ENCODE measurements at regions not wholly inside any gene's neighbourhood (a gene's known extent, or its start where the extent isn't known, plus 50 kb on each side); places are given as distances from the start of the nearest gene placed in this dataset.

DNA sequence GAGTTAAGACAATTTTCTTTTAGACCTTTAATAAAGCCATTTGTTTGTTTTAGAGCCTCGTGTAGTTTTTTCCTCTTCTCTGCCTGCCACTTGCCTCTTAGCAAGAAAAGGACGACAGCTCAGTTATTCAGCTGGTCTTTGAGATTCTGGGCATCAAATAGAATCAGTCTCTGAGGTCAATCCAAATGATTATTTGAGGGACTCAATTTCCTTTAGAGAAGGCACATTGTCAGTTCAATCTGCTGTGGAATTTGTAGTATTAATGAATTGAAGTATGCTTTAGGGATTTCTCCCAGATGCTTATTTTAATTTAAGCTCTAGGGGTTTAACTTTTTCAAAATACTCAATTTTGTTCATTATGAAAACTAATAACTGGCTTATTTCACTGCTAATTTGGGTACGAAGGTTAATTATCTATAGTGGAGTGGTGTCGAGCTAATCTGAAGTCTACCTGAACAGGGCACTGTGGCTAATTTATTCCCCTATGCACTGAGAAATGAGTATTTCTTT is 841.2 kb upstream of the AUTS2 start:
- TF ChIP-seq EP300 (IDR thresholded peaks at IDR 0.05), result no peak
- TF ChIP-seq, protein P1, sequence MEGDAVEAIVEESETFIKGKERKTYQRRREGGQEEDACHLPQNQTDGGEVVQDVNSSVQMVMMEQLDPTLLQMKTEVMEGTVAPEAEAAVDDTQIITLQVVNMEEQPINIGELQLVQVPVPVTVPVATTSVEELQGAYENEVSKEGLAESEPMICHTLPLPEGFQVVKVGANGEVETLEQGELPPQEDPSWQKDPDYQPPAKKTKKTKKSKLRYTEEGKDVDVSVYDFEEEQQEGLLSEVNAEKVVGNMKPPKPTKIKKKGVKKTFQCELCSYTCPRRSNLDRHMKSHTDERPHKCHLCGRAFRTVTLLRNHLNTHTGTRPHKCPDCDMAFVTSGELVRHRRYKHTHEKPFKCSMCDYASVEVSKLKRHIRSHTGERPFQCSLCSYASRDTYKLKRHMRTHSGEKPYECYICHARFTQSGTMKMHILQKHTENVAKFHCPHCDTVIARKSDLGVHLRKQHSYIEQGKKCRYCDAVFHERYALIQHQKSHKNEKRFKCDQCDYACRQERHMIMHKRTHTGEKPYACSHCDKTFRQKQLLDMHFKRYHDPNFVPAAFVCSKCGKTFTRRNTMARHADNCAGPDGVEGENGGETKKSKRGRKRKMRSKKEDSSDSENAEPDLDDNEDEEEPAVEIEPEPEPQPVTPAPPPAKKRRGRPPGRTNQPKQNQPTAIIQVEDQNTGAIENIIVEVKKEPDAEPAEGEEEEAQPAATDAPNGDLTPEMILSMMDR (IDR thresholded peaks at IDR 0.05), result no peak
- TF ChIP-seq POLR2AphosphoS5 (IDR thresholded peaks at IDR 0.05), result no peak
